Activated T-helper 17 cell treated with anti-CD3 and anti-CD28 coated beads, Interleukin-2, amount 50 U/mL, for 72 hours (primary cell): ENCODE measurements at regions not wholly inside any gene's neighbourhood (a gene's known extent, or its start where the extent isn't known, plus 50 kb on each side); places are given as distances from the start of the nearest gene placed in this dataset.
"Not testable (repeated sequence)": the region's sequence is repeated elsewhere in the genome, so short reads cannot be mapped to it uniquely, and the experiment has no call there.

Source experiments
- ATAC-seq: fragments of 150-1000 bp; cut with Tn5 transposase; replicated peaks from 2 replicates; pipeline ENCODE4 v1.10.0; 2021; ENCODE audit warnings: mild to moderate bottlenecking, moderate library complexity
- H3K27ac Mint-ChIP-seq: one replicate; pipeline ENCODE4 v1.8.0; 2022; ENCODE audit warnings: mixed read lengths
- H3K27me3 Mint-ChIP-seq: one replicate; pipeline ENCODE4 v1.8.0; 2022; ENCODE audit warnings: mixed read lengths
- H3K36me3 Mint-ChIP-seq: one replicate; pipeline ENCODE4 v1.8.0; 2022; ENCODE audit warnings: low read depth, mild to moderate bottlenecking, mixed read lengths
- H3K4me1 Mint-ChIP-seq: one replicate; pipeline ENCODE4 v1.8.0; 2022; ENCODE audit warnings: mixed read lengths
- H3K4me3 Mint-ChIP-seq: one replicate; pipeline ENCODE4 v1.8.0; 2022; ENCODE audit warnings: mild to moderate bottlenecking, mixed read lengths
- H3K9me3 Mint-ChIP-seq: one replicate; pipeline ENCODE4 v1.8.0; 2022; ENCODE audit warnings: mixed read lengths

DNA sequence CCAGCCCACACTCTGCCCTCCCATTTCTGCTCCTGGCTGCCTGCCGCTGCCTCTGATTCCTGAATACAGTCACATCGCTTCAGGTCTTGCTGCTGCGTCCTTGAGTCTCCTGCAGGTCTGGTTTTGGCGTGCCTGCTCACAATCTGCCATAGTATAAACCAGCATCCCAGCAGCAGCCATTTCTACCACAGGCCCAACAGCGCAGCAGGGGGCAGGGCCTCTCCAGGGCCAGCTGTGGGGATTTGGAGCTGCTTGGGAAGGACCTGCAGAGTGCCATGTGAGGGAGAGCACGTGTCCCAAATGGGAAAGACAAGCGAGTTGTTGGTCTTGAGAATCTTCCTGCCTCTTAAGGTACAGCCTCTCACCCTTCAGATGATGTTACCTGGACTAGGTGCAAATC, 398.3 kb upstream of the PPP2R3A start:
- Mint-ChIP-seq H3K27me3 (no peaks in the 10 kb centered on the region), H3K36me3 (no peaks in the 10 kb centered on the region), H3K9me3 (peaks cover 4% of the 10 kb centered on the region), H3K27ac (no peak overlapping the region), H3K4me1 (no peaks in the 10 kb centered on the region), H3K4me3 (no peak overlapping the region)
- no peak for ATAC-seq

DNA sequence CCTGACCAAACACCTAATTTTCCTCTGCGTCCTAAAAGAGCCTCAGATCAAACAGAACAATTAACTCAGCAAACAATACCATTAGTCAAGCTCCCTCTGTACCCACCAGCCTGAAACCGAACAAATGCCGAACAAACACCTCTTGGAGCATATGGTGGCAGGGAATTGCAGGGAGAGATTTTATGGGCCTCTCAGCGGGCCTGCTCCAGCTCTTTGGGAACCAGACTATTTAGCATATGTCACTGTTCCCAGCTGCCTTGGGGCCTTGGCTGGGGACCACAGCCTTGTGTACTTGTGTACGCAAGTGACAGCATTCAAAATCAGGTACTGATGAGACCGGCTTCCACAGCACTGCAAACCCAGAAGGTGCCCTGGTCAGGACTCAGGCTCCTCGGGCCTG, 388.8 kb upstream of the PPP2R3A start:
- no peaks in the 10 kb centered on the region for H3K36me3 Mint-ChIP-seq
- peaks cover 3% of the 10 kb centered on the region for H3K27me3 Mint-ChIP-seq
- H3K4me1 Mint-ChIP-seq = no peaks in the 10 kb centered on the region
- H3K9me3 Mint-ChIP-seq = no peaks in the 10 kb centered on the region
- no peak overlapping the region for H3K27ac Mint-ChIP-seq
- ATAC-seq = no peak
- no peak overlapping the region for H3K4me3 Mint-ChIP-seq

DNA sequence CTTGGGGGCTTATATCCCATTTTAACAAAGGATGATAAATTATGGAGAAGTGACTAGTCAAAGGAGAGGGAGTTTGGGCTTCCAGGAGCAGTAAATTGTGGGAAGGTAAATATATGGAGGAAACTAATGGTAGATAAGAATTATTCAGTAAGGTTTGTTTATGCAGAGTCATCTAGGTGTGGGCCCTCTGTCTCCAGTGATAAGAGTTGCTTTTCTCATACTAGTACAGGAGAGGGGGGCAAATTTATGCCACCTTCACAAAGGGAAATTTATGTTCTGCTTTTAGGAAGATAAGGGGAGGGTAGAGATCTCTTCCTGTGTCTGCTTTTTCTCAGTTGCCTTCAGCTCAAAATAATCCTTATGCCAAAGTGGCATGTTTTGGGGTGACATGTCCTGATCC, 383.7 kb upstream of the PPP2R3A start:
- H3K36me3 Mint-ChIP-seq = no peaks in the 10 kb centered on the region
- H3K9me3 Mint-ChIP-seq = peaks cover 5% of the 10 kb centered on the region
- H3K4me3 Mint-ChIP-seq = no peak overlapping the region
- no peaks in the 10 kb centered on the region for H3K4me1 Mint-ChIP-seq
- no peaks in the 10 kb centered on the region for H3K27me3 Mint-ChIP-seq
- no peak for ATAC-seq
- H3K27ac Mint-ChIP-seq = no peak overlapping the region

- no peak overlapping the region for H3K27ac Mint-ChIP-seq
- ATAC-seq = no peak
- H3K4me1 Mint-ChIP-seq = no peaks in the 10 kb centered on the region
- no peaks in the 10 kb centered on the region for H3K27me3 Mint-ChIP-seq
- peaks cover 5% of the 10 kb centered on the region for H3K9me3 Mint-ChIP-seq
- H3K36me3 Mint-ChIP-seq = no peaks in the 10 kb centered on the region
- H3K4me3 Mint-ChIP-seq = no peak overlapping the region
These were observed 382.7 kb upstream of the PPP2R3A start for GRCh38 chr3:135582800-135583199.

DNA sequence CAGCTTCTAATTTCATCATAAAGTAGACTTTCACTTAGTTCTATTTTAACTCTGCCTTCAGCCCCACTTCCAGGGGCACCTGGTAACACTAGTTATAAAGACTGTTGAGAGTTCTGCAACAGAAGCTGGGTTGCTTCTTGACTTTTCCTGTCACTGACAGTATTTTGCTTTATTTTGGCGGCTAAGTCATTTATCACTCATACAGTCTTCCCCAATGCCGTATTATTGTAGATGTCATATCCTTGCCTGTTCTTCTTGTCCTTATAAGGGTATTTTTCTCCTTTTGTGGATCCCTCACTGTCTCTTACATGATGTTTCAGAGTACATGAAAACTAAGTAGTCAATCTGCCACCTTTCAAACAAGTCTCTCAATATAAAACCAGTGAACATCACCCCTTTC, 369.0 kb upstream of the PPP2R3A start:
- H3K27me3 Mint-ChIP-seq = peaks cover 10% of the 10 kb centered on the region
- no peaks in the 10 kb centered on the region for H3K36me3 Mint-ChIP-seq
- peaks cover 4% of the 10 kb centered on the region for H3K9me3 Mint-ChIP-seq
- no peak for ATAC-seq
- no peak overlapping the region for H3K27ac Mint-ChIP-seq
- H3K4me1 Mint-ChIP-seq = no peaks in the 10 kb centered on the region
- no peak overlapping the region for H3K4me3 Mint-ChIP-seq

- Mint-ChIP-seq H3K4me1 (no peaks in the 10 kb centered on the region), H3K27me3 (peaks cover 10% of the 10 kb centered on the region), H3K36me3 (no peaks in the 10 kb centered on the region), H3K27ac (no peak overlapping the region), H3K4me3 (no peak overlapping the region), H3K9me3 (peaks cover 4% of the 10 kb centered on the region)
- ATAC-seq = no peak
These were observed 367.7 kb upstream of the PPP2R3A start for GRCh38 chr3:135597855-135598254.

DNA sequence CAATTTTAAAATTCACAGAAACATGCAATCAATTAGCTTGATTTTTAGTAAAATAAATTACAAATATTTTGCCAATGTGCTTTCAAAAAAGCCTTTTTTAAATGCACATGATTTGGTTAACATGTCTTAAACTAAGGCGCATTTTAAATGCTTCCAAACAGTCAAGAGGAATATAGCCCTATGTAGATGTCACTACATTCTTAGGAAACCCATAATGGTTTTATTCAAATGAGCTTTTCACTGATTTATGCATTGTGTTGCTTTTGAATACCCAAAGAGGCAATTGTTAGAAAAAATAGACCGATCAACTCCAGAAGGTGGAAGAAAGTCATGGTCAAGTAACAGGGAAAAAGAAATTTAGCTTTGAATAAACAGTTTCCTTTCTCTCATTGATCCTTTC, 366.9 kb upstream of the PPP2R3A start:
- Mint-ChIP-seq H3K9me3 (no peaks in the 10 kb centered on the region), H3K27ac (no peak overlapping the region), H3K4me1 (no peaks in the 10 kb centered on the region), H3K4me3 (no peak overlapping the region), H3K36me3 (no peaks in the 10 kb centered on the region), H3K27me3 (peaks cover 10% of the 10 kb centered on the region)
- no peak for ATAC-seq

DNA sequence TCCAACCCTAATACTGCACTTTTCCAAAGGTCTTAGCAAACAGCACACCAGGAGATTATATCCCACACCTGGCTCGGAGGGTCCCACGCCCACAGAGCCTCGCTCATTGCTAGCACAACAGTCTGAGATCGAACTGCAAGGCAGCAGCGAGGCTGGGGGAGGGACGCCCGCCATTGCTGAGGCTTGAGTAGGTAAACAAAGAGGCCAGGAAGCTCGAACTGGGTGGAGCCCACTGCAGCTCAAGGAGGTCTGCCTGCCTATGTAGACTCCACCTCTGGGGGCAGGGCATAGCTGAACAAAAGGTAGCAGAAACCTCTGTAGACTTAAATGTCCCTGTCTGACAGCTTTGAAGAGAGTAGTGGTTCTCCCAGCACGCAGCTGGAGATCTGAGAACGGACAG, 361.0 kb upstream of the PPP2R3A start:
- not testable (repeated sequence) for H3K36me3 Mint-ChIP-seq, H3K27ac Mint-ChIP-seq, H3K27me3 Mint-ChIP-seq, H3K9me3 Mint-ChIP-seq, H3K4me3 Mint-ChIP-seq, ATAC-seq, H3K4me1 Mint-ChIP-seq

DNA sequence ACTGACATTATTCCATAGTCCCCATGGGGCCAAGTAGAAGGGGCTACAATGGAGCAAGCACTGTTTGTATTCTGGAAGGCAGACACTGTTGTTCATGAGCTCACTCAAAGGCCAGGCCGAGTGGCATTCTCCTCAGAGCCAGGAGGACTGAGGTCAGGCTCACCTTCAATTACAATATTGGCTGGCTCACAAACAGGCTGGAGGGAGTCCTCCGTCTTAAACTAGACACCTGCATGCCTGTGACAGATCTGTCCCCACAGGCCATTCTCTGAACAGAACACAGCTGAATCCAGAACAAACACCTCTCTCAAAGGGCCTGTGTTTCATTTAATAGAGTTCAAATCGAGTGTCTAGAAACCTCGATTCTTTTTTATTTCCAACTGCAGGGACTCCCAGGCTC, 347.4 kb upstream of the PPP2R3A start:
- H3K27me3 Mint-ChIP-seq = peaks cover 3% of the 10 kb centered on the region
- H3K27ac Mint-ChIP-seq = no peak overlapping the region
- no peaks in the 10 kb centered on the region for H3K36me3 Mint-ChIP-seq
- no peaks in the 10 kb centered on the region for H3K4me1 Mint-ChIP-seq
- no peak for ATAC-seq
- H3K9me3 Mint-ChIP-seq = peaks cover 3% of the 10 kb centered on the region
- no peak overlapping the region for H3K4me3 Mint-ChIP-seq

- no peak for ATAC-seq
- H3K27me3 Mint-ChIP-seq = no peaks in the 10 kb centered on the region
- no peaks in the 10 kb centered on the region for H3K36me3 Mint-ChIP-seq
- peaks cover 3% of the 10 kb centered on the region for H3K9me3 Mint-ChIP-seq
- no peak overlapping the region for H3K4me3 Mint-ChIP-seq
- no peaks in the 10 kb centered on the region for H3K4me1 Mint-ChIP-seq
- no peak overlapping the region for H3K27ac Mint-ChIP-seq
These were observed 344.2 kb upstream of the PPP2R3A start for GRCh38 chr3:135621184-135621920.

- H3K36me3 Mint-ChIP-seq = no peaks in the 10 kb centered on the region
- no peak for ATAC-seq
- H3K4me1 Mint-ChIP-seq = no peaks in the 10 kb centered on the region
- no peak overlapping the region for H3K4me3 Mint-ChIP-seq
- H3K27ac Mint-ChIP-seq = no peak overlapping the region
- no peaks in the 10 kb centered on the region for H3K27me3 Mint-ChIP-seq
- H3K9me3 Mint-ChIP-seq = no peaks in the 10 kb centered on the region
These were observed 343.3 kb upstream of the PPP2R3A start for GRCh38 chr3:135622215-135622614.

- H3K27me3 Mint-ChIP-seq = no peaks in the 10 kb centered on the region
- H3K4me1 Mint-ChIP-seq = no peaks in the 10 kb centered on the region
- H3K9me3 Mint-ChIP-seq = no peaks in the 10 kb centered on the region
- no peak overlapping the region for H3K27ac Mint-ChIP-seq
- ATAC-seq = no peak
- H3K36me3 Mint-ChIP-seq = no peaks in the 10 kb centered on the region
- no peak overlapping the region for H3K4me3 Mint-ChIP-seq
These were observed 342.9 kb upstream of the PPP2R3A start for GRCh38 chr3:135622656-135623055.

DNA sequence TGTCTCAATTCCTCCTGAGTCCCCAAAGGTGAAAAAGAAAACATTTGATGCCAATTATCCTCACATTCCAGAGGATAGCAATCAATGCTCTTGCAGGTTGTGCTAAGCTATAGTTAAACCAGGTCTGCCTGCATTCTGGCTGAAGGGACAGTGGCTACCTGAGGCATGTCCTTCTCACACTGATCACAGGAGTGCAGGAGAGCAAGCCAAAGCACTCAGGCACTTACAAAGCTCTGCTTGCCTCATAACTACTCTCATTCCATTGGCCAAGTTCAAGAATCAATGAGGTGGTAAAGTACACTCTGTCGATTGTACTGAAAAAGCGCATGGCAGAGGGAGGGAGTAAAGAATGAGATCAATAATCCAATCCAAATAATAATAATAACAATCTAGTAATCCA, 342.0 kb upstream of the PPP2R3A start:
- peaks cover 3% of the 10 kb centered on the region for H3K27me3 Mint-ChIP-seq
- no peak overlapping the region for H3K4me3 Mint-ChIP-seq
- H3K4me1 Mint-ChIP-seq = no peaks in the 10 kb centered on the region
- no peak for ATAC-seq
- no peak overlapping the region for H3K27ac Mint-ChIP-seq
- H3K9me3 Mint-ChIP-seq = no peaks in the 10 kb centered on the region
- no peaks in the 10 kb centered on the region for H3K36me3 Mint-ChIP-seq

- Mint-ChIP-seq H3K4me3 (no peak overlapping the region), H3K36me3 (no peaks in the 10 kb centered on the region), H3K9me3 (no peaks in the 10 kb centered on the region), H3K4me1 (no peaks in the 10 kb centered on the region), H3K27me3 (peaks cover 3% of the 10 kb centered on the region), H3K27ac (no peak overlapping the region)
- no peak for ATAC-seq
These were observed 338.5 kb upstream of the PPP2R3A start for GRCh38 chr3:135627057-135627456.

GRCh38 chr3:135629701-135630408, 335.7 kb upstream of the PPP2R3A start:
- peaks cover 3% of the 10 kb centered on the region for H3K27me3 Mint-ChIP-seq
- no peaks in the 10 kb centered on the region for H3K9me3 Mint-ChIP-seq
- no peaks in the 10 kb centered on the region for H3K36me3 Mint-ChIP-seq
- H3K4me3 Mint-ChIP-seq = no peak overlapping the region
- no peak for ATAC-seq
- no peaks in the 10 kb centered on the region for H3K4me1 Mint-ChIP-seq
- H3K27ac Mint-ChIP-seq = no peak overlapping the region
